K562 (cell line): ENCODE measurements at regions not wholly inside any gene's neighbourhood (a gene's known extent, or its start where the extent isn't known, plus 50 kb on each side); places are given as distances from the start of the nearest gene placed in this dataset.

Experiments used
- ATAC-seq: fragments of 200-7000 bp; cut with Tn5 transposase; 3 replicates; pipeline ENCODE4 v1.9.1; 2020; ENCODE audit warnings: moderate library complexity
- BruUV-seq: library from RNA; stranded (reverse); fragments of 400-500 nt; replicated peaks from 2 replicates; lab custom pipeline; 2021; lab: Mats Ljungman, UMichigan
- CTCF ChIA-PET: fragments of 300-600 bp; formaldehyde crosslinking; extraction: SDS; loops from one replicate; lab custom pipeline; 2021; ENCODE audit warnings: low intra/inter-chr PET ratio; lab: Yijun Ruan, JAX
- POLR2A ChIA-PET: fragments of 300-600, 350-650 bp; sonication (Branson Sonifier 250); formaldehyde crosslinking; extraction: SDS; loops from one replicate; lab custom pipeline; 2021; ENCODE audit warnings: antibody characterized with exemption, inconsistent platforms; lab: Yijun Ruan, JAX
- DNase-seq, 4 experiments: peaks; one replicate each; pipeline versions ENCODE4 v3.0.0 to v3.0.0-alpha.2; 2011 to 2018; ENCODE audit warnings: low spot score in 3 of 4, mixed read lengths in 3 of 4; ENCODE audit errors: extremely low read depth in 1 of 4
- FAIRE-seq: peaks from 2 replicates; lab custom pipeline; 2011; peaks lifted over from hg19 to GRCh38; lab: Jason Lieb, UNC
- H2AFZ ChIP-seq: 2 replicates; pipeline ENCODE4 v1.6.0; 2011; ENCODE audit warnings: low read depth, low read length, control low read depth, inconsistent platforms
- H3K27ac ChIP-seq: fragments of 200-600 bp; 3 replicates; pipeline ENCODE4 v1.8.0; 2011; ENCODE audit warnings: low read depth, mild to moderate bottlenecking, control low read depth, inconsistent platforms, low read length, moderate library complexity, mixed read lengths; ENCODE audit errors: extremely low read depth
- H3K27me3 ChIP-seq, 2 experiments: fragments of 300-600 bp in 1 of 2; 2 replicates in 1 of 2; 3 replicates in 1 of 2; pipeline versions ENCODE4 v1.6.0 to v1.8.0; 2011; ENCODE audit warnings: inconsistent platforms in 2 of 2, low read length in 2 of 2, mild to moderate bottlenecking in 1 of 2, mixed read lengths in 1 of 2, moderate library complexity in 1 of 2; ENCODE audit not compliant: control insufficient read depth in 2 of 2, insufficient read depth in 2 of 2
- H3K36me3 ChIP-seq: fragments of 300-600 bp; 3 replicates; pipeline ENCODE4 v1.8.0; 2011; ENCODE audit warnings: mild to moderate bottlenecking, low read length, inconsistent platforms; ENCODE audit not compliant: control insufficient read depth, insufficient read depth
- H3K4me1 ChIP-seq, 2 experiments: fragments of 200-600 bp in 1 of 2; replicated peaks in 1 of 2; 2 replicates in 1 of 2; 3 replicates in 1 of 2; pipeline versions ENCODE4 v1.5.1 to v1.8.0; 2011; ENCODE audit warnings: inconsistent platforms in 2 of 2, low read length in 2 of 2, mild to moderate bottlenecking in 1 of 2, mixed read lengths in 1 of 2, moderate library complexity in 1 of 2; ENCODE audit not compliant: control insufficient read depth in 2 of 2, insufficient read depth in 2 of 2
- H3K4me2 ChIP-seq: 2 replicates; pipeline ENCODE4 v1.6.1; 2011; ENCODE audit warnings: low read length, control low read depth, inconsistent platforms, mixed read lengths; ENCODE audit not compliant: insufficient read depth
- H3K4me3 ChIP-seq: fragments of 200-600 bp; sonication (generic), shearing (Covaris generic); 2 replicates; pipeline ENCODE4 v1.5.1; 2016; ENCODE audit warnings: control low read depth, inconsistent platforms
- H3K79me2 ChIP-seq: fragments of 200-600 bp; 3 replicates; pipeline ENCODE4 v1.8.0; 2011; ENCODE audit warnings: low read length, inconsistent platforms; ENCODE audit not compliant: control insufficient read depth, insufficient read depth
- H3K9ac ChIP-seq, 2 experiments: 2 replicates each; pipeline versions ENCODE4 v1.6.0 to v1.6.1; 2011; ENCODE audit warnings: low read depth in 2 of 2, low read length in 2 of 2, control low read depth in 1 of 2, inconsistent platforms in 1 of 2, mild to moderate bottlenecking in 1 of 2, mixed read lengths in 1 of 2; ENCODE audit not compliant: insufficient read depth in 1 of 2
- H3K9me1 ChIP-seq: one replicate; pipeline ENCODE4 v1.6.0; 2011; ENCODE audit warnings: inconsistent platforms, mild to moderate bottlenecking, low read length, moderate library complexity; ENCODE audit not compliant: control insufficient read depth, insufficient read depth
- H3K9me3 ChIP-seq: replicated peaks from 2 replicates; pipeline ENCODE4 v1.5.1; 2011; ENCODE audit warnings: low read depth, low read length, inconsistent platforms; ENCODE audit not compliant: control insufficient read depth, insufficient read depth
- H4K20me1 ChIP-seq: replicated peaks from 2 replicates; pipeline ENCODE4 v1.6.1; 2011; ENCODE audit warnings: low read length, inconsistent platforms, mixed read lengths; ENCODE audit not compliant: control insufficient read depth, insufficient read depth
- ETV1 ChIP-seq: fragments of 450-650 bp; conservative IDR thresholded peaks from 2 replicates; pipeline ENCODE4 v1.6.1; 2016; ENCODE audit warnings: missing genetic modification characterization, control low read depth, low read depth, missing compliant biosample characterization
- NONO ChIP-seq, 2 experiments: fragments of 200-400 bp in 1 of 2; fragments of 450-650 bp in 1 of 2; formaldehyde crosslinking in 1 of 2; IDR thresholded peaks; 2 replicates each; pipeline ENCODE4 v1.6.1; 2017; ENCODE audit warnings: low read depth in 2 of 2, mild to moderate bottlenecking in 2 of 2, moderate library complexity in 2 of 2, low read length in 1 of 2
- PBX2 ChIP-seq, 2 experiments: IDR thresholded peaks in 1 of 2; conservative IDR thresholded peaks in 1 of 2; 2 replicates each; pipeline ENCODE4 v1.6.1; 2016; ENCODE audit warnings: low read depth in 2 of 2, mild to moderate bottlenecking in 1 of 2, missing compliant biosample characterization in 1 of 2, missing genetic modification characterization in 1 of 2, moderate library complexity in 1 of 2
- ZNF318 ChIP-seq, 2 experiments: fragments of 450-650 bp; IDR thresholded peaks; 2 replicates each; pipeline ENCODE4 v1.6.1; 2016; ENCODE audit warnings: mild to moderate bottlenecking in 2 of 2, borderline replicate concordance in 1 of 2, low read depth in 1 of 2, moderate library complexity in 1 of 2
- WGBS: fragments of 100-300 bp; shearing (Covaris generic); methylation state at CpG from one replicate; pipeline ENCODE4 v1.1.6; 2016; ENCODE audit warnings: low coverage, mixed read lengths; ENCODE audit not compliant: insufficient coverage; ENCODE audit errors: missing lambda C conversion rate; 5-methylcytosine and 5-hydroxymethylcytosine counted together
- in situ Hi-C: fragments of 300-500 bp; cut with MboI; formaldehyde crosslinking; loops from 4 replicates; pipeline ENCODE4 v1.15.0; 2018; ENCODE audit warnings: inconsistent platforms, mixed read lengths
- intact Hi-C: fragments of 100-400 bp; cut with micrococcal nuclease; formaldehyde crosslinking; loops from 2 replicates; pipeline ENCODE4 v1.14.2; 2022

- BruUV-seq = no TSS peak
- DNase-seq (peak in 3 of 4 experiments; percentile 14 to 53 (median 52)), ATAC-seq (peak; percentile 74), FAIRE-seq (peak; percentile 51)
- POLR2A ChIA-PET = interaction anchor here (1.1 kb wide), 1 partner anchor 17 kb away, joined by 3 read pairs; no protein-coding TSS in a partner anchor
- H3K36me3 ChIP-seq = no peaks in the 10 kb centered on the region
- no peak overlapping the region for H3K9ac ChIP-seq
- in situ Hi-C loops (loop anchor here (25.0 kb wide), 1 partner anchor 492 kb away; no protein-coding TSS in a partner anchor), intact Hi-C loops (loop anchor here (5.0 kb wide), 1 partner anchor 82 kb away; the partner anchor contains the start of gene TMEM164)
- H4K20me1 ChIP-seq = no peaks in the 10 kb centered on the region
- no peaks in the 10 kb centered on the region for H3K9me3 ChIP-seq
- no peak overlapping the region for H3K4me3 ChIP-seq
- H2AFZ ChIP-seq = peak overlapping the region; percentile 43; the same call in 1 of the 2 replicates
- no peaks in the 10 kb centered on the region for H3K27me3 ChIP-seq
- WGBS = 22% methylated on average over 4 of the region's 4 CpGs
- no peak overlapping the region for H3K4me2 ChIP-seq
- CTCF ChIA-PET = no interaction called here
- no peaks in the 10 kb centered on the region for H3K9me1 ChIP-seq
- no peak overlapping the region for H3K27ac ChIP-seq
- H3K79me2 ChIP-seq = no peaks in the 10 kb centered on the region
- H3K4me1 ChIP-seq = peaks cover 0 to 5% of the 10 kb centered on the region in 2 experiments; a peak in 2 of 5 replicates
- no peak for TF ChIP-seq ETV1
- TF ChIP-seq NONO (IDR thresholded peaks at IDR 0.05; ENCODE audit: low read depth in 2 of 2, low read length in 1 of 2) = no peak
- 0 out of 2 replicates have a peak, but pooled peaks have one; percentile 18 for TF ChIP-seq PBX2 (CRISPR knock-in tag; IDR thresholded peaks at IDR 0.05; ENCODE audit: low read depth)
- peak; percentile 91 for TF ChIP-seq PBX2 (tag; conservative IDR thresholded peaks at IDR 0.05; ENCODE audit: low read depth)
- no peak for TF ChIP-seq ZNF318 (IDR thresholded peaks at IDR 0.05; ENCODE audit: borderline replicate concordance in 1 of 2, low read depth in 1 of 2)
Measured at GRCh38 chrX:109920325-109920724, 82.6 kb upstream of the TMEM164 start.
